Uterus (tissue), 2 donors: ENCODE measurements at regions not wholly inside any gene's neighbourhood (a gene's known extent, or its start where the extent isn't known, plus 50 kb on each side); places are given as distances from the start of the nearest gene placed in this dataset.

Experiments
- CTCF ChIP-seq, 4 experiments: fragments of 200-600 bp in 2 of 4; fragments of 450-650 bp in 2 of 4; sonication (generic) in 2 of 4; IDR thresholded peaks; one replicate each; pipeline ENCODE4 v1.5.1; 2016 to 2019; ENCODE audit warnings: antibody characterized with exemption in 4 of 4, mild to moderate bottlenecking in 2 of 4, moderate library complexity in 1 of 4
- POLR2A ChIP-seq, 2 donors: fragments of 450-650 bp; IDR thresholded peaks; one replicate each; pipeline ENCODE4 v1.6.1; 2016; ENCODE audit warnings: antibody characterized with exemption in 2 of 2, mild to moderate bottlenecking in 1 of 2, moderate library complexity in 1 of 2

DNA sequence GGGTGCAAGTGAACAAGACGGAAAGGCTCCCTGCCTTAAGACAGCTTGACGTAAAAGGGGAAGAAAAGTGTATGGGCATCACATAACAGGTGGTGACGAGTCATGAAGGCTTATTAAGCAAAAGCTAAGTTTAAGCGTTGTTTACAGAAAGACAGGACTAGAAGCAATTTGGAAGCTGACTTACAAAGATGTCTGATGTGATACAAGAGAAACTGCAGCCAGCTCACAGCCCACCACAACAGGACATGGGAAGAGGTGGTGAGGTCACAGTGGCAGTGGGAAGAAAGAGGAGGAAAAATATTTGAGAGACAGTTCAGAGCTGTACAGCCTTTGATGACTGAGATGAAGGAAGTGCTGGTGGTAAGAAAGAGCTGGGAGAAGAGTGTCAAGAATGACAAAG lies 181.6 kb downstream of the KLF12 start:
- TF ChIP-seq POLR2A (IDR thresholded peaks at IDR 0.05) (no peak), CTCF (IDR thresholded peaks at IDR 0.05) (no peak)
